ENCODE measurements at regions not wholly inside any gene's neighbourhood (a gene's known extent, or its start where the extent isn't known, plus 50 kb on each side); places are given as distances from the start of the nearest gene placed in this dataset.

GRCh38 chr20:6401893-6402557 lies 279.2 kb upstream of the FERMT1 start:
- no peak for DNase-seq (ENCODE audit: low read depth in 6 of 9, low spot score in 9 of 9)
- H3K27ac ChIP-seq (ENCODE audit: low read depth in 1 of 2, low read length in 1 of 2), result no peak overlapping the region
- WGBS, result 28% methylated on average over 3 of the region's 3 CpGs

GRCh38 chr20:6397115-6397514 lies 274.3 kb upstream of the FERMT1 start:
- 80% methylated on average over 2 of the region's 2 CpGs for WGBS
- H3K27me3 ChIP-seq (ENCODE audit: control insufficient read depth in 2 of 2, insufficient read depth in 1 of 2, low read length in 1 of 2), result no peaks in the 10 kb centered on the region

More at GRCh38 chr20:6401893-6402557, 279.2 kb upstream of the FERMT1 start:
- Histone ChIP-seq H3K27me3 (ENCODE audit: control insufficient read depth in 2 of 2, insufficient read depth in 1 of 2, low read length in 1 of 2) (no peaks in the 10 kb centered on the region), H3K9me3 (ENCODE audit: control insufficient read depth in 2 of 2, insufficient read depth in 1 of 2, low read length in 1 of 2) (no peaks in the 10 kb centered on the region), H3K4me3 (ENCODE audit: low read length in 2 of 2) (no peak overlapping the region), H3K4me1 (ENCODE audit: control insufficient read depth in 2 of 2, insufficient read depth in 2 of 2, low read length in 2 of 2) (no peaks in the 10 kb centered on the region), H3K36me3 (ENCODE audit: control insufficient read depth in 2 of 2, insufficient read depth in 2 of 2, low read length in 1 of 2) (no peaks in the 10 kb centered on the region)

DNA sequence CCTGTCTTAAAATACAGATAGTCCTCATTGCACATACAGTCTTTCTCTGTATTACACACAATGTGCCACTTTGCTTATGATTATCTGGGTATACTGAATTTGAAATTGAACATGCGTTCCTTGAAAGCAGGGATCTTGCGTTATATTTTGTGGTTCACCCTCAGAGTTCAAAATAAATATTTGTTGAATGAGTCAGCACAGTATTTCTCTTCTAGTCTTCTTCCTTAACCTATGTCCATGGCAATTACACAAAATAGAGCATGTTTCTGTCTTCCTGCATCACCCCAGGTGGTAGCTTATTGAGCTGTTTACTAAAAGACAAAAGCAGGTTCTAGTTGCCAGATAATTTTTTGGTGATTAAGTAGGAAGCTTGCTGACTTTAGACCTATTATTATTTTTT lies 272.9 kb upstream of the FERMT1 start:
- no peaks in the 10 kb centered on the region for H3K4me1 ChIP-seq (ENCODE audit: control insufficient read depth in 2 of 2, insufficient read depth in 2 of 2, low read length in 2 of 2)
- no peaks in the 10 kb centered on the region for H3K9me3 ChIP-seq (ENCODE audit: control insufficient read depth in 2 of 2, insufficient read depth in 1 of 2, low read length in 1 of 2)
- no peak overlapping the region for H3K27ac ChIP-seq (ENCODE audit: low read depth in 1 of 2, low read length in 1 of 2)
- H3K4me3 ChIP-seq (ENCODE audit: low read length in 2 of 2), result no peak overlapping the region
- 65% methylated on average over 2 of the region's 2 CpGs for WGBS
- no peak for DNase-seq (ENCODE audit: low read depth in 6 of 9, low spot score in 9 of 9)
- H3K27me3 ChIP-seq (ENCODE audit: control insufficient read depth in 2 of 2, insufficient read depth in 1 of 2, low read length in 1 of 2), result no peaks in the 10 kb centered on the region
- no peaks in the 10 kb centered on the region for H3K36me3 ChIP-seq (ENCODE audit: control insufficient read depth in 2 of 2, insufficient read depth in 2 of 2, low read length in 1 of 2)

More at GRCh38 chr20:6397115-6397514, 274.3 kb upstream of the FERMT1 start:
- no peak for DNase-seq (ENCODE audit: low read depth in 6 of 9, low spot score in 9 of 9)
- H3K36me3 ChIP-seq (ENCODE audit: control insufficient read depth in 2 of 2, insufficient read depth in 2 of 2, low read length in 1 of 2), result no peaks in the 10 kb centered on the region
- H3K9me3 ChIP-seq (ENCODE audit: control insufficient read depth in 2 of 2, insufficient read depth in 1 of 2, low read length in 1 of 2), result no peaks in the 10 kb centered on the region
- no peak overlapping the region for H3K4me3 ChIP-seq (ENCODE audit: low read length in 2 of 2)
- H3K4me1 ChIP-seq (ENCODE audit: control insufficient read depth in 2 of 2, insufficient read depth in 2 of 2, low read length in 2 of 2), result no peaks in the 10 kb centered on the region
- H3K27ac ChIP-seq (ENCODE audit: low read depth in 1 of 2, low read length in 1 of 2), result no peak overlapping the region

- Histone ChIP-seq H3K4me1 (ENCODE audit: control insufficient read depth in 2 of 2, insufficient read depth in 2 of 2, low read length in 2 of 2) (no peaks in the 10 kb centered on the region), H3K4me3 (ENCODE audit: low read length in 2 of 2) (no peak overlapping the region), H3K27ac (ENCODE audit: low read depth in 1 of 2, low read length in 1 of 2) (no peak overlapping the region), H3K36me3 (ENCODE audit: control insufficient read depth in 2 of 2, insufficient read depth in 2 of 2, low read length in 1 of 2) (no peaks in the 10 kb centered on the region), H3K27me3 (ENCODE audit: control insufficient read depth in 2 of 2, insufficient read depth in 1 of 2, low read length in 1 of 2) (no peaks in the 10 kb centered on the region), H3K9me3 (ENCODE audit: control insufficient read depth in 2 of 2, insufficient read depth in 1 of 2, low read length in 1 of 2) (no peaks in the 10 kb centered on the region)
- 81% methylated on average over 4 of the region's 4 CpGs for WGBS
- no peak for DNase-seq (ENCODE audit: low read depth in 6 of 9, low spot score in 9 of 9)
Measured at GRCh38 chr20:6388671-6389197, 265.9 kb upstream of the FERMT1 start.

GRCh38 chr20:6384956-6385486 lies 262.2 kb upstream of the FERMT1 start:
- Histone ChIP-seq H3K4me1 (ENCODE audit: control insufficient read depth in 2 of 2, insufficient read depth in 2 of 2, low read length in 2 of 2) (no peaks in the 10 kb centered on the region), H3K9me3 (ENCODE audit: control insufficient read depth in 2 of 2, insufficient read depth in 1 of 2, low read length in 1 of 2) (no peaks in the 10 kb centered on the region), H3K27me3 (ENCODE audit: control insufficient read depth in 2 of 2, insufficient read depth in 1 of 2, low read length in 1 of 2) (no peaks in the 10 kb centered on the region), H3K4me3 (ENCODE audit: low read length in 2 of 2) (no peak overlapping the region), H3K36me3 (ENCODE audit: control insufficient read depth in 2 of 2, insufficient read depth in 2 of 2, low read length in 1 of 2) (no peaks in the 10 kb centered on the region), H3K27ac (ENCODE audit: low read depth in 1 of 2, low read length in 1 of 2) (no peak overlapping the region)
- 90% methylated on average over 2 of the region's 2 CpGs for WGBS
- no peak for DNase-seq (ENCODE audit: low read depth in 6 of 9, low spot score in 9 of 9)

DNA sequence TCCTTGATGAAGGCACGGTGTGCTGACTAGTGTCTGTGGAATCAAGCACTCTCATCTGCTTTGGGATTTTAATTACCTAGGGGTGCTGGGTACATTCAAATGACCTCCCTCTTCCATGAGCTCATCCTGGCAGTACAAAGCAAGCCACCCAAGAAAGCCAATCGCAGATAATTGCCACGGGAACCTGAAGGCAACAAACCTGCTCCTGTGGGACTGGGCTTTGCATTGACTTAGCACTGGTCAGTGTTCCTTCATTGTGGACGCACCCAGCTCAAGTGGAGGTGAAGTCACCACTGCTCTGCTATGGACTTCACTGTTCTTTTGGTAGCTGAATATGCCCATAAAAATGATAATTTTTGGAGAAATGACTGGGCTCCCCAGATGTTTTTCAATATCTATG lies 261.6 kb upstream of the FERMT1 start:
- Histone ChIP-seq H3K4me1 (ENCODE audit: control insufficient read depth in 2 of 2, insufficient read depth in 2 of 2, low read length in 2 of 2) (no peaks in the 10 kb centered on the region), H3K4me3 (ENCODE audit: low read length in 2 of 2) (no peak overlapping the region)
- WGBS, result 77% methylated on average over 4 of the region's 4 CpGs

GRCh38 chr20:6381887-6382286 lies 259.1 kb upstream of the FERMT1 start:
- Histone ChIP-seq H3K4me3 (ENCODE audit: low read length in 2 of 2) (no peak overlapping the region), H3K36me3 (ENCODE audit: control insufficient read depth in 2 of 2, insufficient read depth in 2 of 2, low read length in 1 of 2) (no peaks in the 10 kb centered on the region), H3K9me3 (ENCODE audit: control insufficient read depth in 2 of 2, insufficient read depth in 1 of 2, low read length in 1 of 2) (no peaks in the 10 kb centered on the region), H3K27ac (ENCODE audit: low read depth in 1 of 2, low read length in 1 of 2) (no peak overlapping the region), H3K4me1 (ENCODE audit: control insufficient read depth in 2 of 2, insufficient read depth in 2 of 2, low read length in 2 of 2) (no peaks in the 10 kb centered on the region), H3K27me3 (ENCODE audit: control insufficient read depth in 2 of 2, insufficient read depth in 1 of 2, low read length in 1 of 2) (no peaks in the 10 kb centered on the region)
- 64% methylated on average over 4 of the region's 4 CpGs for WGBS
- no peak for DNase-seq (ENCODE audit: low read depth in 6 of 9, low spot score in 9 of 9)

More for the DNA sequence above, 261.6 kb upstream of the FERMT1 start:
- no peaks in the 10 kb centered on the region for H3K9me3 ChIP-seq (ENCODE audit: control insufficient read depth in 2 of 2, insufficient read depth in 1 of 2, low read length in 1 of 2)
- H3K36me3 ChIP-seq (ENCODE audit: control insufficient read depth in 2 of 2, insufficient read depth in 2 of 2, low read length in 1 of 2), result no peaks in the 10 kb centered on the region
- H3K27ac ChIP-seq (ENCODE audit: low read depth in 1 of 2, low read length in 1 of 2), result no peak overlapping the region
- no peak for DNase-seq (ENCODE audit: low read depth in 6 of 9, low spot score in 9 of 9)
- no peaks in the 10 kb centered on the region for H3K27me3 ChIP-seq (ENCODE audit: control insufficient read depth in 2 of 2, insufficient read depth in 1 of 2, low read length in 1 of 2)

- H3K9me3 ChIP-seq (ENCODE audit: control insufficient read depth in 2 of 2, insufficient read depth in 1 of 2, low read length in 1 of 2), result no peaks in the 10 kb centered on the region
- no peaks in the 10 kb centered on the region for H3K4me1 ChIP-seq (ENCODE audit: control insufficient read depth in 2 of 2, insufficient read depth in 2 of 2, low read length in 2 of 2)
- DNase-seq (ENCODE audit: low read depth in 6 of 9, low spot score in 9 of 9), result no peak
- no peaks in the 10 kb centered on the region for H3K36me3 ChIP-seq (ENCODE audit: control insufficient read depth in 2 of 2, insufficient read depth in 2 of 2, low read length in 1 of 2)
- H3K27me3 ChIP-seq (ENCODE audit: control insufficient read depth in 2 of 2, insufficient read depth in 1 of 2, low read length in 1 of 2), result no peaks in the 10 kb centered on the region
- H3K4me3 ChIP-seq (ENCODE audit: low read length in 2 of 2), result no peak overlapping the region
- no peak overlapping the region for H3K27ac ChIP-seq (ENCODE audit: low read depth in 1 of 2, low read length in 1 of 2)
Measured at GRCh38 chr20:6362245-6362644, 239.4 kb upstream of the FERMT1 start.

- Histone ChIP-seq H3K4me3 (ENCODE audit: low read length in 2 of 2) (no peak overlapping the region), H3K9me3 (ENCODE audit: control insufficient read depth in 2 of 2, insufficient read depth in 1 of 2, low read length in 1 of 2) (no peaks in the 10 kb centered on the region), H3K36me3 (ENCODE audit: control insufficient read depth in 2 of 2, insufficient read depth in 2 of 2, low read length in 1 of 2) (no peaks in the 10 kb centered on the region), H3K4me1 (ENCODE audit: control insufficient read depth in 2 of 2, insufficient read depth in 2 of 2, low read length in 2 of 2) (no peaks in the 10 kb centered on the region), H3K27me3 (ENCODE audit: control insufficient read depth in 2 of 2, insufficient read depth in 1 of 2, low read length in 1 of 2) (no peaks in the 10 kb centered on the region), H3K27ac (ENCODE audit: low read depth in 1 of 2, low read length in 1 of 2) (no peak overlapping the region)
- 94% methylated on average over 5 of the region's 5 CpGs for WGBS
- no peak for DNase-seq (ENCODE audit: low read depth in 6 of 9, low spot score in 9 of 9)
Measured at GRCh38 chr20:6360766-6361165, 237.9 kb upstream of the FERMT1 start.

Measured in thymus (tissue), 11 donors.